ENCODE measurements at regions not wholly inside any gene's neighbourhood (a gene's known extent, or its start where the extent isn't known, plus 50 kb on each side); places are given as distances from the start of the nearest gene placed in this dataset.
"Not testable (repeated sequence)": the region's sequence is repeated elsewhere in the genome, so short reads cannot be mapped to it uniquely, and the experiment has no call there.

DNA sequence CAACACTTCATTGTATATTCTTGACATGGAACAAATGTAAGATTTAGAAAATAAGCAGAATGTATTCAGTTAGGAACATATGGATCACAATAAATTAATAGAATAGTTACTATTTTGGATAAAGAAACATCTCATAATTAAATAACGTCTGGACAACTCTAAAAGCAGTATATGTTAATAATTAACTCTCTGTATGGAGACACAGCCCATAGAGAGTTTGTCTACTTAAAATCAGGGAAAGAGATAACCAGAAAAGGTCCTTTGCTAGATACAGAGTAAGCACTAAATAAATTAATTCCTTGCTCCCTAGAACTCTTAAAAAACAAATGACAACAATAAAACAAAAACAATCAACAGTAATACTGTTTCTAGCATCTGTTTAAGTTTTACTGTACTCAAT, 184.4 kb upstream of the THSD7A start:
- no peak for DNase-seq (ENCODE audit: low read depth)

DNA sequence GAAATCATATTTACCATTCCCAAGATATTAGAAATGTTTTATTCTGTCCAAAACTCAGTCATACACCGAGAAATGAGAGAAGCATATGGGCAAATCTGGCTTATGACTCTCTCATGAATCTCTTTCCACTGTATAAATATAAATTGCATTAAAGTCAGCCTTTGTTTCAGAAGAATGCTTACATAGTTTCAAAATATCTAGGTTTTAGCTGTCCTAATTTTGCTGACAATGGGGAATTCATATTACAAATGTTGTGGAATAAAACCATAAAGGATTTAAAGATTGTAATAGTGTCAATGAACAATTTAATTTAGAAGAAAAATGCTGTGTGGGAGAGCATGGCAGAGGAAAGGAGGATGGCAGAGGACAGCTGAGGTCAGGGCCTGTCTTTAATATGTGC, 185.0 kb upstream of the THSD7A start:
- DNase-seq (ENCODE audit: low read depth): no peak
- no peak overlapping the region for H3K4me3 ChIP-seq (ENCODE audit: low read depth, low read length)

More for the DNA sequence above, 184.4 kb upstream of the THSD7A start:
- no peak overlapping the region for H3K4me3 ChIP-seq (ENCODE audit: low read depth, low read length)
- TF ChIP-seq, protein P1, sequence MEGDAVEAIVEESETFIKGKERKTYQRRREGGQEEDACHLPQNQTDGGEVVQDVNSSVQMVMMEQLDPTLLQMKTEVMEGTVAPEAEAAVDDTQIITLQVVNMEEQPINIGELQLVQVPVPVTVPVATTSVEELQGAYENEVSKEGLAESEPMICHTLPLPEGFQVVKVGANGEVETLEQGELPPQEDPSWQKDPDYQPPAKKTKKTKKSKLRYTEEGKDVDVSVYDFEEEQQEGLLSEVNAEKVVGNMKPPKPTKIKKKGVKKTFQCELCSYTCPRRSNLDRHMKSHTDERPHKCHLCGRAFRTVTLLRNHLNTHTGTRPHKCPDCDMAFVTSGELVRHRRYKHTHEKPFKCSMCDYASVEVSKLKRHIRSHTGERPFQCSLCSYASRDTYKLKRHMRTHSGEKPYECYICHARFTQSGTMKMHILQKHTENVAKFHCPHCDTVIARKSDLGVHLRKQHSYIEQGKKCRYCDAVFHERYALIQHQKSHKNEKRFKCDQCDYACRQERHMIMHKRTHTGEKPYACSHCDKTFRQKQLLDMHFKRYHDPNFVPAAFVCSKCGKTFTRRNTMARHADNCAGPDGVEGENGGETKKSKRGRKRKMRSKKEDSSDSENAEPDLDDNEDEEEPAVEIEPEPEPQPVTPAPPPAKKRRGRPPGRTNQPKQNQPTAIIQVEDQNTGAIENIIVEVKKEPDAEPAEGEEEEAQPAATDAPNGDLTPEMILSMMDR (IDR thresholded peaks at IDR 0.05; ENCODE audit: insufficient read depth, low read length): no peak

DNA sequence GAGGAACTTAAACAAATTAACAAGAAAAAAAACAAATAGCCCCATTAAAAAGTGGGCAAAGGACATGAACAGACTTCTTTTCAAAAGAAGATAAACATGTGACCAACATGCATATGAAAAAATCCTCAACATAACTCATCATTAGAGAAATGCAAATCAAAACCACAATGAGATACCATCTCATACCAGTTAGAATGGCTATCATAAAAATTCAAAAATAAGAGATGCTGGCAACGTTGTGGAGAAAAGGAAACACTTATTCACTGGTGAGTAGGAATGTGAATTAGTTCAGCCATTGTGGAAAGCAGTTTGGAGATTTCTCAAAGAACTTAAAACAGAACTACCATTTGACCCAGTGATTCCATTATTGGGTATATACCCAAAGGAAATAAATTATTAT, 189.1 kb upstream of the TMEM106B start:
- H3K4me3 ChIP-seq (ENCODE audit: low read depth, low read length); DNase-seq (ENCODE audit: low read depth): not testable (repeated sequence)

More for the DNA sequence above, 185.0 kb upstream of the THSD7A start:
- TF ChIP-seq, protein P1 (IDR thresholded peaks at IDR 0.05; ENCODE audit: insufficient read depth, low read length): no peak

DNA sequence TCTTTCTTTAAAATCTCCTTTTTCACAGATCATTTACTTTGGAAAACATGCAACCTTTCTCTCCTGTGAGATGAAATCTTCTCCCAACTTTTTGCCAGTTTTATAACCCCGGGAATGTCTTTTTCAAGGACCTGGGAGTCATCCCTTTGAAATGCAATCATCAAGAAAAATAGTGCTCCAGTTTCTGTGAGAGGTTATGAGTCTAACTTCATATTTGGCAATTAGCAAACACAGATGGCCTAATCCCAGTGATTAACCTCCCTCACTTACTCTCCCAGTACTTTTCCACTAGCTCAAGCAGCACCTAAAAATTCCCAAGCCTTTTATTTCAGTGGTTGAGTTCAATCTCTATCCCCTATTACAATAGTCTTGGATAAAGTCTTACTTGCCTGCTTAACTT, 185.8 kb upstream of the TMEM106B start:
- no peak overlapping the region for H3K4me3 ChIP-seq (ENCODE audit: low read depth, low read length)
- TF ChIP-seq, protein P1 (IDR thresholded peaks at IDR 0.05; ENCODE audit: insufficient read depth, low read length): no peak
- DNase-seq (ENCODE audit: low read depth): no peak

DNA sequence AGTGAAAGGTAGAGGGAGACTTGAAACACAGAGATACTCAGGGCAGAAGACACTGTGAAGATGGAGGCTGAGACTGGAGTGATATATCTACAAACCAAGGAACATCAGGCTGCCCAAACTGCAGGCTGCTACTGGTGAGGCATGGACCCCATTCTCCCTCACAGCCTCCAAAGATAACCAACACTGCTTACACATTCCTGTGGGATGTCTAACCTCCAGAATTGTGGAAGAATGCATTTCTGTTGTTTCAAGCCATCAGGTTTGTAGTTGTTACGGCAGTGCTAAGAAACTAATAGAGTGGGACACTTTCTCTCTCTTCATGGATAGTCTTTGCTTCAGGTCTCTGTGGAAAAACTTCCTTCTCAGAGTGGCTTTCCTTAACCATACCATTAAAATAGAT, 182.6 kb upstream of the TMEM106B start:
- TF ChIP-seq, protein P1 (IDR thresholded peaks at IDR 0.05; ENCODE audit: insufficient read depth, low read length): no peak
- DNase-seq (ENCODE audit: low read depth): peak; percentile 30
- no peak overlapping the region for H3K4me3 ChIP-seq (ENCODE audit: low read depth, low read length)

DNA sequence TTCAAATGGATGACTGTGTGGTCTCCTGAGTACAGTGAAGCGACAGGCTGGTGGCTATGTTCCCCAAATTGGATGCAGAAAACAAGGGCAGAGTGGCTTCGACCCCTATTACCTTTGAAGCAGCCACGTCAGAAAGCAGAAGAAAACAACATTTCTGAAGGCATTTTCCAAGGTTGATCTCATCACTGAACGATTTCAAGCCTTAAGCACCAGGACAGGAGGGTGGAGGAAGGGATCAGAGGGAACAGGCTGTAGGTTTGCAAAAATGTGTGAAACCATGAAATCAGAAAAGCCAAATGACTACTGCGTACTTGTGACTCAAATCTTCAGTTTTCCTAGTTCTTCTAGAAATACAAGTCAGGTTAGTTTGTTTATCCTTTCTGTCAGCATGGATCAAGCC, 181.0 kb upstream of the TMEM106B start:
- DNase-seq (ENCODE audit: low read depth): peak; percentile 11
- TF ChIP-seq, protein P1 (IDR thresholded peaks at IDR 0.05; ENCODE audit: insufficient read depth, low read length): no peak
- no peak overlapping the region for H3K4me3 ChIP-seq (ENCODE audit: low read depth, low read length)

DNA sequence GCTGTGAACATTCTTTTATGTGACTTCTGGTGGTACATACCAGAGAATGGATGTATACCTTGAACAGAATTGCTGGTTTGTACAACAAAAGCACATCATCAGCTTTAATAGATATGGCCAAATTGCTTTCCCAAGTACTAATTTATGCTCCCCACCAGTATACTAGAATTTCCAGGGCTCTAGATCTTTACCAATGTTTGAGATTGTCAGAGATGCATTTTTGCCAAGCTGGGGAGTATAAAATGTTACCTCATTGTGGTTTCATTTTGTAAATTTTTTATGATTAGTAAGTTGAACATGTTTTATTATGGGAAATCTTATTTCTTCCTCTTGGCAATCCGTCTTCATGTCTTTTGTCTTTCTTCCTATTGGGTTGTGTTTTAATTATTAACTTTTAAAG, 179.9 kb upstream of the TMEM106B start:
- no peak overlapping the region for H3K4me3 ChIP-seq (ENCODE audit: low read depth, low read length)
- DNase-seq (ENCODE audit: low read depth): peak; percentile 18
- TF ChIP-seq, protein P1 (IDR thresholded peaks at IDR 0.05; ENCODE audit: insufficient read depth, low read length): no peak
